ENCODE measurements at regions not wholly inside any gene's neighbourhood (a gene's known extent, or its start where the extent isn't known, plus 50 kb on each side); places are given as distances from the start of the nearest gene placed in this dataset.
"Not testable (repeated sequence)": the region's sequence is repeated elsewhere in the genome, so short reads cannot be mapped to it uniquely, and the experiment has no call there.

- no peak for DNase-seq (ENCODE audit: low read depth)
Measured at GRCh38 chr18:70577023-70577420, 288.2 kb downstream of the SOCS6 start.

GRCh38 chr18:70576276-70577022 lies 287.6 kb downstream of the SOCS6 start:
- DNase-seq (ENCODE audit: low read depth): no peak

GRCh38 chr18:70574951-70575350 lies 286.1 kb downstream of the SOCS6 start:
- not testable (repeated sequence) for DNase-seq (ENCODE audit: low read depth)

GRCh38 chr18:70569647-70570046 lies 280.8 kb downstream of the SOCS6 start:
- not testable (repeated sequence) for DNase-seq (ENCODE audit: low read depth)

GRCh38 chr18:70559446-70559845 lies 270.6 kb downstream of the SOCS6 start:
- no peak for DNase-seq (ENCODE audit: low read depth)

- no peak for DNase-seq (ENCODE audit: low read depth)
Measured at GRCh38 chr18:70558371-70558770, 269.5 kb downstream of the SOCS6 start.

GRCh38 chr18:70554854-70555445 lies 266.1 kb downstream of the SOCS6 start:
- DNase-seq (ENCODE audit: low read depth): no peak

GRCh38 chr18:70553936-70554260 lies 265.1 kb downstream of the SOCS6 start:
- no peak for DNase-seq (ENCODE audit: low read depth)

- DNase-seq (ENCODE audit: low read depth): no peak
Measured at GRCh38 chr18:70553245-70553935, 264.5 kb downstream of the SOCS6 start.

GRCh38 chr18:70536370-70537062 lies 247.7 kb downstream of the SOCS6 start:
- no peak for DNase-seq (ENCODE audit: low read depth)

- no peak for DNase-seq (ENCODE audit: low read depth)
Measured at GRCh38 chr18:70535041-70535440, 246.2 kb downstream of the SOCS6 start.

- not testable (repeated sequence) for DNase-seq (ENCODE audit: low read depth)
Measured at GRCh38 chr18:70525322-70525721, 236.5 kb downstream of the SOCS6 start.

- DNase-seq (ENCODE audit: low read depth): no peak
Measured at GRCh38 chr18:70523792-70524182, 234.9 kb downstream of the SOCS6 start.

- DNase-seq (ENCODE audit: low read depth): no peak
Measured at GRCh38 chr18:70523035-70523791, 234.4 kb downstream of the SOCS6 start.

- no peak for DNase-seq (ENCODE audit: low read depth)
Measured at GRCh38 chr18:70522183-70522680, 233.4 kb downstream of the SOCS6 start.

- DNase-seq (ENCODE audit: low read depth): no peak
Measured at GRCh38 chr18:70520867-70521266, 232.0 kb downstream of the SOCS6 start.

- no peak for DNase-seq (ENCODE audit: low read depth)
Measured at GRCh38 chr18:70513502-70514171, 224.8 kb downstream of the SOCS6 start.

- no peak for DNase-seq (ENCODE audit: low read depth)
Measured at GRCh38 chr18:70507970-70508369, 219.1 kb downstream of the SOCS6 start.

GRCh38 chr18:70506511-70506910 lies 217.7 kb downstream of the SOCS6 start:
- no peak for DNase-seq (ENCODE audit: low read depth)

- no peak for DNase-seq (ENCODE audit: low read depth)
Measured at GRCh38 chr18:70503060-70503459, 214.2 kb downstream of the SOCS6 start.

- DNase-seq (ENCODE audit: low read depth): no peak
Measured at GRCh38 chr18:70501358-70501757, 212.5 kb downstream of the SOCS6 start.
